SK-N-SH (cell line): ENCODE measurements at regions not wholly inside any gene's neighbourhood (a gene's known extent, or its start where the extent isn't known, plus 50 kb on each side); places are given as distances from the start of the nearest gene placed in this dataset.

Experiments used
- CTCF ChIA-PET: fragments of 300-600, 350-600 bp; formaldehyde crosslinking; extraction: SDS; loops from one replicate; lab custom pipeline; 2021; lab: Yijun Ruan, JAX
- POLR2A ChIA-PET: fragments of 350-600 bp; sonication (Branson Sonifier 250); formaldehyde crosslinking; extraction: SDS; loops from one replicate; lab custom pipeline; 2020; ENCODE audit warnings: antibody characterized with exemption, inconsistent platforms; lab: Yijun Ruan, JAX
- DNase-seq: peaks from one replicate; pipeline ENCODE4 v3.0.0; 2012
- H2AFZ ChIP-seq: fragments of 200-600 bp; sonication (generic); 2 replicates; pipeline ENCODE4 v1.8.1; 2016; ENCODE audit warnings: antibody characterized with exemption, mild to moderate bottlenecking, low read depth
- H3F3A ChIP-seq: fragments of 200-600 bp; sonication (generic); replicated peaks from 2 replicates; pipeline ENCODE3; 2016; ENCODE audit warnings: antibody characterized with exemption, mild to moderate bottlenecking; ENCODE audit not compliant: insufficient read depth
- H3K27ac ChIP-seq, 2 experiments: fragments of 200-500 bp in 1 of 2; fragments of 200-600 bp in 1 of 2; sonication (Bioruptor generic) in 1 of 2; sonication (generic), shearing (Covaris generic) in 1 of 2; 2 replicates each; pipeline versions ENCODE4 v1.5.1 to v1.6.1; 2014 to 2016; ENCODE audit warnings: low read depth in 2 of 2, inconsistent platforms in 1 of 2, low read length in 1 of 2, mild to moderate bottlenecking in 1 of 2, mixed read lengths in 1 of 2
- H3K27me3 ChIP-seq: fragments of 200-600 bp; sonication (generic), shearing (Covaris generic); 2 replicates; pipeline ENCODE4 v1.6.1; 2016; ENCODE audit warnings: mixed run types; ENCODE audit not compliant: insufficient read depth
- H3K36me3 ChIP-seq, 2 experiments: fragments of 200-500 bp in 1 of 2; fragments of 200-600 bp in 1 of 2; sonication (Bioruptor generic) in 1 of 2; sonication (generic) in 1 of 2; replicated peaks in 1 of 2; 2 replicates each; pipeline versions ENCODE3 to v1.5.1; 2014 to 2016; ENCODE audit warnings: low read length in 1 of 2, mild to moderate bottlenecking in 1 of 2; ENCODE audit not compliant: insufficient read depth in 2 of 2, control insufficient read depth in 1 of 2
- H3K4me1 ChIP-seq, 2 experiments: fragments of 200-500 bp in 1 of 2; fragments of 200-600 bp in 1 of 2; sonication (Bioruptor generic) in 1 of 2; sonication (generic), shearing (Covaris generic) in 1 of 2; 2 replicates each; pipeline versions ENCODE4 v1.5.1 to v1.6.1; 2014 to 2016; ENCODE audit warnings: low read depth in 1 of 2, low read length in 1 of 2, mixed run types in 1 of 2; ENCODE audit not compliant: insufficient read depth in 2 of 2, control insufficient read depth in 1 of 2
- H3K4me2 ChIP-seq: fragments of 200-600 bp; sonication (generic), shearing (Covaris generic); 2 replicates; pipeline ENCODE4 v1.6.1; 2017; ENCODE audit warnings: mixed run types
- H3K4me3 ChIP-seq, 2 experiments: fragments of 200-500 bp in 1 of 2; fragments of 200-600 bp in 1 of 2; sonication (Bioruptor generic) in 1 of 2; sonication (generic), shearing (Covaris generic) in 1 of 2; 2 replicates each; pipeline versions ENCODE4 v1.5.1 to v1.8.1; 2014 to 2016; ENCODE audit warnings: low read depth in 2 of 2, inconsistent platforms in 1 of 2, low read length in 1 of 2, mild to moderate bottlenecking in 1 of 2, mixed read lengths in 1 of 2, moderate library complexity in 1 of 2
- H3K79me2 ChIP-seq: fragments of 200-600 bp; sonication (generic); 2 replicates; pipeline ENCODE4 v1.8.1; 2017; ENCODE audit warnings: mild to moderate bottlenecking; ENCODE audit not compliant: insufficient read depth
- H3K9ac ChIP-seq: fragments of 200-600 bp; sonication (generic); 2 replicates; pipeline ENCODE4 v1.6.1; 2017; ENCODE audit warnings: mixed run types
- H3K9me2 ChIP-seq: fragments of 200-600 bp; sonication (generic); 2 replicates; pipeline ENCODE4 v1.6.1; 2017; ENCODE audit warnings: mixed run types
- H3K9me3 ChIP-seq: fragments of 200-600 bp; sonication (generic); 2 replicates; pipeline ENCODE4 v1.6.1; 2017; ENCODE audit warnings: mixed run types, mild to moderate bottlenecking, moderate library complexity
- H4K20me1 ChIP-seq: fragments of 200-600 bp; sonication (generic); 2 replicates; pipeline ENCODE4 v1.6.1; 2017; ENCODE audit warnings: mild to moderate bottlenecking, mixed run types; ENCODE audit not compliant: insufficient read depth
- CHD2 ChIP-seq: fragments of 150-350 bp; IDR thresholded peaks from 2 replicates; pipeline ENCODE4 v1.6.1; 2018; ENCODE audit warnings: low read length; ENCODE audit not compliant: partially characterized antibody
- ELF1 ChIP-seq: IDR thresholded peaks from 2 replicates; pipeline ENCODE4 v1.4.0; 2012
- EP300 ChIP-seq, 2 experiments: IDR thresholded peaks; 2 replicates each; pipeline versions ENCODE4 v1.4.0 to v1.6.1; 2012; ENCODE audit warnings: borderline replicate concordance in 1 of 2, low read depth in 1 of 2, low read length in 1 of 2
- EZH2phosphoT487 ChIP-seq: fragments of 200-600 bp; sonication (generic); IDR thresholded peaks from 2 replicates; pipeline ENCODE4 v1.6.1; 2017; ENCODE audit warnings: low read depth, mixed run types, mild to moderate bottlenecking, antibody characterized with exemption, moderate library complexity, borderline replicate concordance
- GABPA ChIP-seq: IDR thresholded peaks from 2 replicates; pipeline ENCODE4 v1.4.0; 2012; ENCODE audit warnings: low read depth, mild to moderate bottlenecking
- GATA2 ChIP-seq: sonication (generic); formaldehyde crosslinking; IDR thresholded peaks from 2 replicates; pipeline ENCODE4 v1.5.0; 2020; ENCODE audit warnings: mild to moderate bottlenecking, missing genetic modification reagents
- NFIC ChIP-seq: IDR thresholded peaks from 2 replicates; pipeline ENCODE4 v1.4.0; 2012; ENCODE audit warnings: borderline replicate concordance
- NRF1 ChIP-seq: IDR thresholded peaks from 2 replicates; pipeline ENCODE4 v1.6.1; 2012; ENCODE audit warnings: low read depth, mild to moderate bottlenecking, low read length
- RAD21 ChIP-seq: IDR thresholded peaks from 2 replicates; pipeline ENCODE4 v1.6.1; 2012; ENCODE audit warnings: mild to moderate bottlenecking, low read length
- RCOR1 ChIP-seq: fragments of 150-350 bp; IDR thresholded peaks from 2 replicates; pipeline ENCODE4 v1.6.1; 2017; ENCODE audit warnings: antibody characterized with exemption, low read length
- RFX5 ChIP-seq: IDR thresholded peaks from 2 replicates; pipeline ENCODE4 v1.6.1; 2012; ENCODE audit warnings: mild to moderate bottlenecking, improper control_type of control experiment, low read length
- SIN3A ChIP-seq: IDR thresholded peaks from 2 replicates; pipeline ENCODE4 v1.6.1; 2012; ENCODE audit warnings: low read depth, mild to moderate bottlenecking, low read length, moderate library complexity, borderline replicate concordance
- SMC3 ChIP-seq: IDR thresholded peaks from 2 replicates; pipeline ENCODE4 v1.6.1; 2012; ENCODE audit warnings: low read depth, low read length, improper control_type of control experiment
- TCF12 ChIP-seq: IDR thresholded peaks from 2 replicates; pipeline ENCODE4 v1.4.0; 2012
- TEAD4 ChIP-seq: IDR thresholded peaks from 2 replicates; pipeline ENCODE4 v1.4.0; 2012; ENCODE audit warnings: mild to moderate bottlenecking, borderline replicate concordance; ENCODE audit not compliant: insufficient read depth
- YY1 ChIP-seq: IDR thresholded peaks from 2 replicates; pipeline ENCODE4 v1.4.0; 2012; ENCODE audit warnings: low read depth, mild to moderate bottlenecking
- WGBS: methylation state at CpG from one replicate; pipeline ENCODE4 v1.1.6; 2017; ENCODE audit warnings: low lambda C conversion rate; 5-methylcytosine and 5-hydroxymethylcytosine counted together
- TF ChIP-seq, protein P1 (sequence below): IDR thresholded peaks from 2 replicates; pipeline ENCODE4 v1.4.0; 2012; ENCODE audit warnings: low read depth
- TF ChIP-seq, protein P2 (sequence below): IDR thresholded peaks from 2 replicates; pipeline ENCODE4; 2012
- TF ChIP-seq, protein P3 (sequence below): IDR thresholded peaks from 2 replicates; pipeline ENCODE4 v1.4.0; 2012; ENCODE audit warnings: low read depth, borderline replicate concordance
- TF ChIP-seq, protein P4 (sequence below): fragments of 200-600 bp; sonication (generic); IDR thresholded peaks from 2 replicates; pipeline ENCODE4 v1.6.1; 2017; ENCODE audit warnings: antibody characterized with exemption, mild to moderate bottlenecking, moderate library complexity
- TF ChIP-seq, protein P5 (sequence below): fragments of 150-350 bp; IDR thresholded peaks from 2 replicates; pipeline ENCODE4 v1.6.1; 2016; ENCODE audit warnings: mild to moderate bottlenecking, low read depth, low read length

DNA sequence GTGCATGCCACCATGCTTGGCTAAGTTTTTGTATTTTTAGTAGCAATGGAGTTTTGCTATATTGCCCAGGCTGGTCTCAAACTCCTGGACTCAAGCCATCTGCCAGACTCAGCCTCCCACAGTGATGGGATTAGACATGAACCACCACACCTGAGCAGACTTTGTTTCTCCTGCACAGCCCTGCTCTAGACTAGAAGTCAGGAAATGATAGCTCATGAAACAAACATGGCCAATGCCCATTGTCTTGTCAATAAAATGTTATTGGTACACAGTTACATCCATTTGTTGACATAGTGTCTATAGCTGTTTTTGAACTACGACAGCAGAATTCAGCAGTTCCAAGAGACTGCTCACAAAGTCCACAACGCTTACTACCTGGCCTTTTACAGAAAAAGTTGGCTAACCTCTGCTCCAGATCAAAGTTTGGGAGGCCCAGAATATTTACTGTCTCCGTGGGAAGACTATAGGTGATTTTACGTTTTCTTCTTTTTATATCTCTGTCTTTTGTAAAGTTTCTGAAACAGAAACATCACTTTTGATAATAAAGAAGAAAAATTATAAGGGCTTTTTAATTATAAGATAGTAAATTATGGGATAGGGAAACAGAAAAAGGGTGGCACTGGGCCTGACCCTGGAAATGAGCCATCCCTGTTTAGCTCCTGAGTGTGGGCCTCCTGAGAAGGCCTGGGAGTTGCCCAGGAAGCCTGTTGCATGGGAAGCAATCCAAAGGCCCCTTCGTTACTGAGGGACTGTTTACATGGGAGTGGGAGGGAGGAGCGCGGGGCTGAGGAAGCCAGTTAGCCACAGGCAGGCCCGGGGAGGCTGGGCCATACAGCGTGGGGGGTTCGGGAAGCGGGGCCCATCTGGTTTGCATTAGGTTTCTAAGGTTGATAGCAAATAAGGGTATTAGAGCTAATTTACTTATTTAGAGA, 201.5 kb downstream of the IRF8 start:
- H2AFZ ChIP-seq: no peak overlapping the region
- no peak overlapping the region for H3K4me2 ChIP-seq
- H4K20me1 ChIP-seq: no peaks in the 10 kb centered on the region
- H3K4me1 ChIP-seq: no peaks in the 10 kb centered on the region
- TF ChIP-seq CHD2 (no peak), NRF1 (no peak), RCOR1 (no peak), EZH2phosphoT487 (no peak), TCF12 (no peak), RAD21 (no peak), GABPA (no peak), GATA2 (no peak), EP300 (IDR thresholded peaks at IDR 0.05; ENCODE audit: borderline replicate concordance in 1 of 2, low read depth in 1 of 2, low read length in 1 of 2) (no peak), NFIC (no peak), TEAD4 (no peak), SMC3 (no peak), ELF1 (no peak), YY1 (no peak)
- TF ChIP-seq, protein P1, sequence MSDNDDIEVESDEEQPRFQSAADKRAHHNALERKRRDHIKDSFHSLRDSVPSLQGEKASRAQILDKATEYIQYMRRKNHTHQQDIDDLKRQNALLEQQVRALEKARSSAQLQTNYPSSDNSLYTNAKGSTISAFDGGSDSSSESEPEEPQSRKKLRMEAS: no peak
- TF ChIP-seq, protein P2, sequence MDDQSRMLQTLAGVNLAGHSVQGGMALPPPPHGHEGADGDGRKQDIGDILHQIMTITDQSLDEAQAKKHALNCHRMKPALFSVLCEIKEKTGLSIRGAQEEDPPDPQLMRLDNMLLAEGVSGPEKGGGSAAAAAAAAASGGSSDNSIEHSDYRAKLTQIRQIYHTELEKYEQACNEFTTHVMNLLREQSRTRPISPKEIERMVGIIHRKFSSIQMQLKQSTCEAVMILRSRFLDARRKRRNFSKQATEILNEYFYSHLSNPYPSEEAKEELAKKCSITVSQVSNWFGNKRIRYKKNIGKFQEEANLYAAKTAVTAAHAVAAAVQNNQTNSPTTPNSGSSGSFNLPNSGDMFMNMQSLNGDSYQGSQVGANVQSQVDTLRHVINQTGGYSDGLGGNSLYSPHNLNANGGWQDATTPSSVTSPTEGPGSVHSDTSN: no peak
- H3K27ac ChIP-seq: no peak overlapping the region
- no peak overlapping the region for H3K9ac ChIP-seq
- no peaks in the 10 kb centered on the region for H3K79me2 ChIP-seq
- H3K9me3 ChIP-seq: no peaks in the 10 kb centered on the region
- no peak for DNase-seq
- no peaks in the 10 kb centered on the region for H3K9me2 ChIP-seq
- WGBS: 10% methylated on average over 11 of the region's 11 CpGs
- no peak overlapping the region for H3K4me3 ChIP-seq
- peaks cover 42% of the 10 kb centered on the region for H3K27me3 ChIP-seq
- POLR2A ChIA-PET: no interaction called here
- CTCF ChIA-PET: interaction anchor here (1.2 kb wide), 1 partner anchor 18 kb away, joined by 3 read pairs; no protein-coding TSS in a partner anchor
- no peaks in the 10 kb centered on the region for H3F3A ChIP-seq
- no peaks in the 10 kb centered on the region for H3K36me3 ChIP-seq

DNA sequence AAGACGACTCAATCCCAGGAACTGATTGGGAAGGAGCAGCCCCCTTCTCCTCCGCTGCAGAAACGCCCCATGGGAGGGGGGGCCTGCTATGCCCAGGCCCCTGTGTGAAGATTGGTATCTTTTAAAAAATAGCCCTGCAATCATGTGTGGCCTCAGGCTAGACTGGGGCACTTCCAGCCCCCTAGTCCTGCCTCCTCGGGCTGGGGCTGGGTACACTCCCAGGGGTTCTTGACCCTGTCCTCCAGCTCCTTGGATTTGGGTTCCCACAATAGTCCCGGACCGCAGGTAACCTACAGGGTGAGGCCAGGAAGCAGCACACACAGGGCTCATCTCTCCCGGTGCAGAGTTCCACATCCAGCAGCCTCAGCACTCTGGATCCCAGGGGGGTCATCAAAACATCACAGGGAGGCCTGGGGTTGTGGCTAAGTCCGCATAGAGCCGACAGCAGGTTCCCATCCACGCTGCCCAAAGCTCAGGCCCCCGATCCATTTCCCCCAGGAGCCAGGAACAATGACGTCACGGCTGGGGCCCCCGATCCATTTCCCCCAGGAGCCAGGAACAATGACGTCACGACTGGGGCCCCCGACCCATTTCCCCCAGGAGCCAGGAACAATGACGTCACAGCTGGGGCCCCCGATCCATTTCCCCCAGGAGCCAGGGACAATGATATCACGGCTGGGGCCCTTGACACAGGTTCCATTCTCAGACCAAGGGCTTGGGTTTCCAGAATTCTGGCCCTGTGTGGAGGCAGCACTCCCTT, 202.4 kb downstream of the IRF8 start:
- Histone ChIP-seq H3K9ac (no peak overlapping the region), H3K9me2 (no peaks in the 10 kb centered on the region), H3K9me3 (no peaks in the 10 kb centered on the region), H3K4me2 (no peak overlapping the region)
- CTCF ChIA-PET: interaction anchor here (1.2 kb wide), 1 partner anchor 19 kb away, joined by 3 read pairs; no protein-coding TSS in a partner anchor
- TF ChIP-seq SMC3 (no peak), GABPA (no peak), SIN3A (no peak), RFX5 (no peak), NRF1 (no peak)
- TF ChIP-seq, protein P3, sequence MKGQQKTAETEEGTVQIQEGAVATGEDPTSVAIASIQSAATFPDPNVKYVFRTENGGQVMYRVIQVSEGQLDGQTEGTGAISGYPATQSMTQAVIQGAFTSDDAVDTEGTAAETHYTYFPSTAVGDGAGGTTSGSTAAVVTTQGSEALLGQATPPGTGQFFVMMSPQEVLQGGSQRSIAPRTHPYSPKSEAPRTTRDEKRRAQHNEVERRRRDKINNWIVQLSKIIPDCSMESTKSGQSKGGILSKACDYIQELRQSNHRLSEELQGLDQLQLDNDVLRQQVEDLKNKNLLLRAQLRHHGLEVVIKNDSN: no peak
- TF ChIP-seq, protein P4, sequence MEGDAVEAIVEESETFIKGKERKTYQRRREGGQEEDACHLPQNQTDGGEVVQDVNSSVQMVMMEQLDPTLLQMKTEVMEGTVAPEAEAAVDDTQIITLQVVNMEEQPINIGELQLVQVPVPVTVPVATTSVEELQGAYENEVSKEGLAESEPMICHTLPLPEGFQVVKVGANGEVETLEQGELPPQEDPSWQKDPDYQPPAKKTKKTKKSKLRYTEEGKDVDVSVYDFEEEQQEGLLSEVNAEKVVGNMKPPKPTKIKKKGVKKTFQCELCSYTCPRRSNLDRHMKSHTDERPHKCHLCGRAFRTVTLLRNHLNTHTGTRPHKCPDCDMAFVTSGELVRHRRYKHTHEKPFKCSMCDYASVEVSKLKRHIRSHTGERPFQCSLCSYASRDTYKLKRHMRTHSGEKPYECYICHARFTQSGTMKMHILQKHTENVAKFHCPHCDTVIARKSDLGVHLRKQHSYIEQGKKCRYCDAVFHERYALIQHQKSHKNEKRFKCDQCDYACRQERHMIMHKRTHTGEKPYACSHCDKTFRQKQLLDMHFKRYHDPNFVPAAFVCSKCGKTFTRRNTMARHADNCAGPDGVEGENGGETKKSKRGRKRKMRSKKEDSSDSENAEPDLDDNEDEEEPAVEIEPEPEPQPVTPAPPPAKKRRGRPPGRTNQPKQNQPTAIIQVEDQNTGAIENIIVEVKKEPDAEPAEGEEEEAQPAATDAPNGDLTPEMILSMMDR: no peak
- TF ChIP-seq, protein P5, sequence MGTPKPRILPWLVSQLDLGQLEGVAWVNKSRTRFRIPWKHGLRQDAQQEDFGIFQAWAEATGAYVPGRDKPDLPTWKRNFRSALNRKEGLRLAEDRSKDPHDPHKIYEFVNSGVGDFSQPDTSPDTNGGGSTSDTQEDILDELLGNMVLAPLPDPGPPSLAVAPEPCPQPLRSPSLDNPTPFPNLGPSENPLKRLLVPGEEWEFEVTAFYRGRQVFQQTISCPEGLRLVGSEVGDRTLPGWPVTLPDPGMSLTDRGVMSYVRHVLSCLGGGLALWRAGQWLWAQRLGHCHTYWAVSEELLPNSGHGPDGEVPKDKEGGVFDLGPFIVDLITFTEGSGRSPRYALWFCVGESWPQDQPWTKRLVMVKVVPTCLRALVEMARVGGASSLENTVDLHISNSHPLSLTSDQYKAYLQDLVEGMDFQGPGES: no peak
- TF ChIP-seq, all 33 proteins: peak for 0
- no peak overlapping the region for H3K4me3 ChIP-seq
- H4K20me1 ChIP-seq: no peaks in the 10 kb centered on the region
- H3K27ac ChIP-seq: no peak overlapping the region
- POLR2A ChIA-PET: no interaction called here
- H3F3A ChIP-seq: no peaks in the 10 kb centered on the region
- no peaks in the 10 kb centered on the region for H3K4me1 ChIP-seq
- H3K27me3 ChIP-seq: peaks cover 33% of the 10 kb centered on the region
- no peaks in the 10 kb centered on the region for H3K79me2 ChIP-seq
- H2AFZ ChIP-seq: no peak overlapping the region
- WGBS: 2% methylated on average over 5 of the region's 20 CpGs
- H3K36me3 ChIP-seq: no peaks in the 10 kb centered on the region
- no peak for DNase-seq
